ENCODE measurements at regions not wholly inside any gene's neighbourhood (a gene's known extent, or its start where the extent isn't known, plus 50 kb on each side); places are given as distances from the start of the nearest gene placed in this dataset.

DNA sequence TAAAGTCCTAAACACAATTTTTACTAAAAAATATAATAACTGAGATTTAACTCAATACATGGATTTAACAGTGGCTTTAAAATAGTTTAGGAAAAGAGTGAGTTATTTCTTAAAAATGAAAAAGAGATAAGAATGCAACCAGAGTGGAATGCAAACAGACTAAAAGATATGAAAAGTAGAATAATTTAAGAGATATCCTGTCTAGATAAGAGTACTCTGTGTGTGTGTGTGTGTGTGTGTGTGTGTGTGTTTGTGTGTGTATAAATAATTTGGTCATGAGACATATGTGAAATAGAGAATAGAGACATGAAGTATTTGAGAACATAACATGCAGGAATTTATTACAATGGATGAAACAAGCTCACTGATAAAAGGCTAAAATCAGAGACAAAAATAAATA lies 986.9 kb upstream of the CHORDC1 start:
- Mint-ChIP-seq H3K4me1 (no peaks in the 10 kb centered on the region), H3K9me3 (peaks cover 4% of the 10 kb centered on the region; the same call in 1 of the 2 replicates), H3K36me3 (no peaks in the 10 kb centered on the region), H3K4me3 (no peak overlapping the region), H3K27me3 (ENCODE audit: low read depth) (no peaks in the 10 kb centered on the region), H3K27ac (no peak overlapping the region)
- no peak for ATAC-seq
- TF ChIP-seq RELA (CRISPR knock-in tag; IDR thresholded peaks at IDR 0.05; ENCODE audit: borderline replicate concordance) (no peak), GRHL2 (CRISPR knock-in tag; IDR thresholded peaks at IDR 0.05; ENCODE audit: insufficient replicate concordance, severe bottlenecking) (no peak), ESRRA (CRISPR knock-in tag; IDR thresholded peaks at IDR 0.05; ENCODE audit: borderline replicate concordance) (no peak), EMX1 (CRISPR knock-in tag; IDR thresholded peaks at IDR 0.05) (no peak), ZNF263 (CRISPR knock-in tag; IDR thresholded peaks at IDR 0.05; ENCODE audit: low read depth) (no peak), ZNF138 (CRISPR knock-in tag; conservative IDR thresholded peaks at IDR 0.05) (no peak), MYBL2 (CRISPR knock-in tag; IDR thresholded peaks at IDR 0.05) (no peak), RORB (CRISPR knock-in tag; IDR thresholded peaks at IDR 0.05) (no peak), NR1H2 (CRISPR knock-in tag; IDR thresholded peaks at IDR 0.05) (no peak)
- TF ChIP-seq, protein P1, sequence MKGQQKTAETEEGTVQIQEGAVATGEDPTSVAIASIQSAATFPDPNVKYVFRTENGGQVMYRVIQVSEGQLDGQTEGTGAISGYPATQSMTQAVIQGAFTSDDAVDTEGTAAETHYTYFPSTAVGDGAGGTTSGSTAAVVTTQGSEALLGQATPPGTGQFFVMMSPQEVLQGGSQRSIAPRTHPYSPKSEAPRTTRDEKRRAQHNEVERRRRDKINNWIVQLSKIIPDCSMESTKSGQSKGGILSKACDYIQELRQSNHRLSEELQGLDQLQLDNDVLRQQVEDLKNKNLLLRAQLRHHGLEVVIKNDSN (CRISPR knock-in tag; IDR thresholded peaks at IDR 0.05), result no peak
- TF ChIP-seq, protein P2, sequence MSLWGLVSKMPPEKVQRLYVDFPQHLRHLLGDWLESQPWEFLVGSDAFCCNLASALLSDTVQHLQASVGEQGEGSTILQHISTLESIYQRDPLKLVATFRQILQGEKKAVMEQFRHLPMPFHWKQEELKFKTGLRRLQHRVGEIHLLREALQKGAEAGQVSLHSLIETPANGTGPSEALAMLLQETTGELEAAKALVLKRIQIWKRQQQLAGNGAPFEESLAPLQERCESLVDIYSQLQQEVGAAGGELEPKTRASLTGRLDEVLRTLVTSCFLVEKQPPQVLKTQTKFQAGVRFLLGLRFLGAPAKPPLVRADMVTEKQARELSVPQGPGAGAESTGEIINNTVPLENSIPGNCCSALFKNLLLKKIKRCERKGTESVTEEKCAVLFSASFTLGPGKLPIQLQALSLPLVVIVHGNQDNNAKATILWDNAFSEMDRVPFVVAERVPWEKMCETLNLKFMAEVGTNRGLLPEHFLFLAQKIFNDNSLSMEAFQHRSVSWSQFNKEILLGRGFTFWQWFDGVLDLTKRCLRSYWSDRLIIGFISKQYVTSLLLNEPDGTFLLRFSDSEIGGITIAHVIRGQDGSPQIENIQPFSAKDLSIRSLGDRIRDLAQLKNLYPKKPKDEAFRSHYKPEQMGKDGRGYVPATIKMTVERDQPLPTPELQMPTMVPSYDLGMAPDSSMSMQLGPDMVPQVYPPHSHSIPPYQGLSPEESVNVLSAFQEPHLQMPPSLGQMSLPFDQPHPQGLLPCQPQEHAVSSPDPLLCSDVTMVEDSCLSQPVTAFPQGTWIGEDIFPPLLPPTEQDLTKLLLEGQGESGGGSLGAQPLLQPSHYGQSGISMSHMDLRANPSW (CRISPR knock-in tag; conservative IDR thresholded peaks at IDR 0.05; ENCODE audit: low read depth), result no peak
- TF ChIP-seq, protein P3, sequence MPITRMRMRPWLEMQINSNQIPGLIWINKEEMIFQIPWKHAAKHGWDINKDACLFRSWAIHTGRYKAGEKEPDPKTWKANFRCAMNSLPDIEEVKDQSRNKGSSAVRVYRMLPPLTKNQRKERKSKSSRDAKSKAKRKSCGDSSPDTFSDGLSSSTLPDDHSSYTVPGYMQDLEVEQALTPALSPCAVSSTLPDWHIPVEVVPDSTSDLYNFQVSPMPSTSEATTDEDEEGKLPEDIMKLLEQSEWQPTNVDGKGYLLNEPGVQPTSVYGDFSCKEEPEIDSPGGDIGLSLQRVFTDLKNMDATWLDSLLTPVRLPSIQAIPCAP (CRISPR knock-in tag; IDR thresholded peaks at IDR 0.05), result no peak
- TF ChIP-seq, protein P4, sequence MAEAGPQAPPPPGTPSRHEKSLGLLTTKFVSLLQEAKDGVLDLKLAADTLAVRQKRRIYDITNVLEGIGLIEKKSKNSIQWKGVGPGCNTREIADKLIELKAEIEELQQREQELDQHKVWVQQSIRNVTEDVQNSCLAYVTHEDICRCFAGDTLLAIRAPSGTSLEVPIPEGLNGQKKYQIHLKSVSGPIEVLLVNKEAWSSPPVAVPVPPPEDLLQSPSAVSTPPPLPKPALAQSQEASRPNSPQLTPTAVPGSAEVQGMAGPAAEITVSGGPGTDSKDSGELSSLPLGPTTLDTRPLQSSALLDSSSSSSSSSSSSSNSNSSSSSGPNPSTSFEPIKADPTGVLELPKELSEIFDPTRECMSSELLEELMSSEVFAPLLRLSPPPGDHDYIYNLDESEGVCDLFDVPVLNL (CRISPR knock-in tag; IDR thresholded peaks at IDR 0.05; ENCODE audit: borderline replicate concordance, low read depth), result no peak
- TF ChIP-seq, protein P5, sequence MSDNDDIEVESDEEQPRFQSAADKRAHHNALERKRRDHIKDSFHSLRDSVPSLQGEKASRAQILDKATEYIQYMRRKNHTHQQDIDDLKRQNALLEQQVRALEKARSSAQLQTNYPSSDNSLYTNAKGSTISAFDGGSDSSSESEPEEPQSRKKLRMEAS (CRISPR knock-in tag; IDR thresholded peaks at IDR 0.05), result no peak
- TF ChIP-seq, protein P6, sequence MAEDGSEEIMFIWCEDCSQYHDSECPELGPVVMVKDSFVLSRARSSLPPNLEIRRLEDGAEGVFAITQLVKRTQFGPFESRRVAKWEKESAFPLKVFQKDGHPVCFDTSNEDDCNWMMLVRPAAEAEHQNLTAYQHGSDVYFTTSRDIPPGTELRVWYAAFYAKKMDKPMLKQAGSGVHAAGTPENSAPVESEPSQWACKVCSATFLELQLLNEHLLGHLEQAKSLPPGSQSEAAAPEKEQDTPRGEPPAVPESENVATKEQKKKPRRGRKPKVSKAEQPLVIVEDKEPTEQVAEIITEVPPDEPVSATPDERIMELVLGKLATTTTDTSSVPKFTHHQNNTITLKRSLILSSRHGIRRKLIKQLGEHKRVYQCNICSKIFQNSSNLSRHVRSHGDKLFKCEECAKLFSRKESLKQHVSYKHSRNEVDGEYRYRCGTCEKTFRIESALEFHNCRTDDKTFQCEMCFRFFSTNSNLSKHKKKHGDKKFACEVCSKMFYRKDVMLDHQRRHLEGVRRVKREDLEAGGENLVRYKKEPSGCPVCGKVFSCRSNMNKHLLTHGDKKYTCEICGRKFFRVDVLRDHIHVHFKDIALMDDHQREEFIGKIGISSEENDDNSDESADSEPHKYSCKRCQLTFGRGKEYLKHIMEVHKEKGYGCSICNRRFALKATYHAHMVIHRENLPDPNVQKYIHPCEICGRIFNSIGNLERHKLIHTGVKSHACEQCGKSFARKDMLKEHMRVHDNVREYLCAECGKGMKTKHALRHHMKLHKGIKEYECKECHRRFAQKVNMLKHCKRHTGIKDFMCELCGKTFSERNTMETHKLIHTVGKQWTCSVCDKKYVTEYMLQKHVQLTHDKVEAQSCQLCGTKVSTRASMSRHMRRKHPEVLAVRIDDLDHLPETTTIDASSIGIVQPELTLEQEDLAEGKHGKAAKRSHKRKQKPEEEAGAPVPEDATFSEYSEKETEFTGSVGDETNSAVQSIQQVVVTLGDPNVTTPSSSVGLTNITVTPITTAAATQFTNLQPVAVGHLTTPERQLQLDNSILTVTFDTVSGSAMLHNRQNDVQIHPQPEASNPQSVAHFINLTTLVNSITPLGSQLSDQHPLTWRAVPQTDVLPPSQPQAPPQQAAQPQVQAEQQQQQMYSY (CRISPR knock-in tag; IDR thresholded peaks at IDR 0.05), result no peak
- ChIA-PET POLR2A (no interaction called here), CTCF (no interaction called here)
- no peak for DNase-seq (ENCODE audit: low spot score)

DNA sequence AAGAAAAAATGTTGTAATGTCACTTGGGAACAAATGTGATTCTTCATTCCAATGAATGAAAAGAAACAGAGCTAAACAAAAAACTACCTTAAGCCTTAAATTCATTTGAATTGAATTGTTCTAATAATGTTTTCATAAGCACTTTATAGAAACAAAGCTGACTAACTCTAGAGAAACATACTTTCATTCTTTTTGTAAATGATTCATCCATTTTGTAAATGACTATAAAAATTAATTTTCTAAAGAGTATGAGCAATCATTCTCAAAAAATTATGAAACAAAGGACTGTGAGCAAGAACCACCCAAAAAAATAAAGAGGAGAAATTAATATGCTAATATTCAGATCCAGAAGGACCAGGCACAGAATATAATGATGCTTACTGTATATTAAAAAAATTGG lies 986.5 kb upstream of the CHORDC1 start:
- DNase-seq (ENCODE audit: low spot score) (no peak), ATAC-seq (no peak)
- CTCF ChIA-PET, result no interaction called here
- Mint-ChIP-seq H3K4me1 (no peaks in the 10 kb centered on the region), H3K36me3 (no peaks in the 10 kb centered on the region), H3K4me3 (no peak overlapping the region), H3K27ac (no peak overlapping the region), H3K27me3 (ENCODE audit: low read depth) (no peaks in the 10 kb centered on the region), H3K9me3 (peaks cover 4% of the 10 kb centered on the region; the same call in 1 of the 2 replicates)
- POLR2A ChIA-PET, result no interaction called here
- TF ChIP-seq NR3C1 (CRISPR knock-in tag; conservative IDR thresholded peaks at IDR 0.05; ENCODE audit: low read depth) (no peak), MXD4 (CRISPR knock-in tag; IDR thresholded peaks at IDR 0.05; ENCODE audit: borderline replicate concordance) (no peak), ELF4 (CRISPR knock-in tag; IDR thresholded peaks at IDR 0.05; ENCODE audit: low read depth) (no peak)
- TF ChIP-seq, protein P6 (CRISPR knock-in tag; IDR thresholded peaks at IDR 0.05), result no peak
